ENCODE measurements at regions not wholly inside any gene's neighbourhood (a gene's known extent, or its start where the extent isn't known, plus 50 kb on each side); places are given as distances from the start of the nearest gene placed in this dataset.

- H3K79me2 ChIP-seq (ENCODE audit: insufficient read depth, low read length), result no peaks in the 10 kb centered on the region
- peaks cover 4% of the 10 kb centered on the region for H3K27me3 Mint-ChIP-seq (ENCODE audit: low read depth)
- no peak overlapping the region for H3K14ac ChIP-seq (ENCODE audit: insufficient read depth, low read length)
- no peak for TF ChIP-seq CTCF (conservative IDR thresholded peaks at IDR 0.05)
- H2AFZ ChIP-seq (ENCODE audit: low read length), result no peak overlapping the region
- no peak overlapping the region for H2BK5ac ChIP-seq (ENCODE audit: insufficient read length, low read length)
- H4K5ac ChIP-seq (ENCODE audit: insufficient read length, low read depth, low read length), result no peak overlapping the region
- no peak overlapping the region for H3K56ac ChIP-seq (ENCODE audit: insufficient read length, low read depth, low read length)
- DNase-seq, result no peak
- H2BK20ac ChIP-seq (ENCODE audit: low read depth, low read length, poor library complexity, severe bottlenecking), result no peak overlapping the region
- H3K18ac ChIP-seq (ENCODE audit: insufficient read length, low read depth, low read length), result no peak overlapping the region
- no peak overlapping the region for H3K23ac ChIP-seq (ENCODE audit: insufficient read length, low read depth, low read length)
- no peak overlapping the region for H3K27ac Mint-ChIP-seq
- H3K27ac ChIP-seq (ENCODE audit: insufficient read length, low read depth, low read length), result no peak overlapping the region
- no peak overlapping the region for H3K4ac ChIP-seq (ENCODE audit: low read depth, low read length)
- H2BK120ac ChIP-seq (ENCODE audit: low read depth, low read length, poor library complexity, severe bottlenecking), result no peak overlapping the region
- H3K36me3 Mint-ChIP-seq (ENCODE audit: insufficient read depth in 1 of 3, low read depth in 3 of 3), result peaks cover 0 to 1% (median 0%) of the 10 kb centered on the region in 3 experiments; a peak in 3 of 7 replicates
- no peak overlapping the region for H3K4me3 Mint-ChIP-seq
- peaks cover 6 to 10% of the 10 kb centered on the region in 2 experiments for H3K4me1 Mint-ChIP-seq
- WGBS (ENCODE audit: extremely low coverage, insufficient read length, low lambda C conversion rate), result no CpG with 5 or more reads among the region's 12 CpGs
- no peaks in the 10 kb centered on the region for H3K4me1 ChIP-seq (ENCODE audit: insufficient read depth, low read length)
- no peak overlapping the region for H2BK12ac ChIP-seq (ENCODE audit: insufficient read length, low read depth, low read length)
- no peak overlapping the region for H2BK15ac ChIP-seq (ENCODE audit: low read depth, low read length)
- no peak overlapping the region for H3K9ac ChIP-seq (ENCODE audit: extremely low read depth, insufficient read length, low read length)
- no peaks in the 10 kb centered on the region for H3K9me3 ChIP-seq (ENCODE audit: control insufficient read depth, low read depth, low read length)
- H3K23me2 ChIP-seq (ENCODE audit: insufficient read length, low read depth, low read length, poor library complexity, severe bottlenecking), result no peaks in the 10 kb centered on the region
- H3K79me1 ChIP-seq (ENCODE audit: insufficient read depth, low read depth, low read length, poor library complexity, severe bottlenecking), result no peaks in the 10 kb centered on the region
- H3K4me2 ChIP-seq (ENCODE audit: insufficient read depth, insufficient read length, low read length), result no peak overlapping the region
- no peak overlapping the region for H3T11ph ChIP-seq (ENCODE audit: low read length)
- H3K27me3 ChIP-seq (ENCODE audit: insufficient read depth, low read length), result no peaks in the 10 kb centered on the region
- H4K8ac ChIP-seq (replicated peaks; ENCODE audit: insufficient read length, low read depth, low read length), result no peak overlapping the region
- H4K20me1 ChIP-seq (ENCODE audit: control insufficient read depth, insufficient read depth, insufficient read length), result no peaks in the 10 kb centered on the region
- H4K91ac ChIP-seq (ENCODE audit: insufficient read length, low read depth, low read length), result no peak overlapping the region
- peaks cover 0 to 2% of the 10 kb centered on the region in 2 experiments; a peak in 3 of 5 replicates for H3K9me3 Mint-ChIP-seq
- H2AK5ac ChIP-seq (ENCODE audit: insufficient read length, low read length), result no peak overlapping the region
Measured at GRCh38 chr9:95733741-95734666, 141.5 kb upstream of the ERCC6L2 start.

All from H9 (cell line).